ENCODE measurements at regions not wholly inside any gene's neighbourhood (a gene's known extent, or its start where the extent isn't known, plus 50 kb on each side); places are given as distances from the start of the nearest gene placed in this dataset.

- DNase-seq: no peak
Observed at GRCh38 chr5:82839881-82840280, 237.3 kb downstream of the TMEM167A start.

- DNase-seq: no peak
Observed at GRCh38 chr5:82835488-82835887, 241.7 kb downstream of the TMEM167A start.

GRCh38 chr5:82834151-82834550, 243.0 kb downstream of the TMEM167A start:
- DNase-seq: no peak

GRCh38 chr5:82833277-82833676, 243.9 kb downstream of the TMEM167A start:
- no peak for DNase-seq

- DNase-seq: no peak
Observed at GRCh38 chr5:82832445-82832844, 244.7 kb downstream of the TMEM167A start.

GRCh38 chr5:82828211-82828610, 249.0 kb downstream of the TMEM167A start:
- no peak for DNase-seq

GRCh38 chr5:82827651-82828050, 249.5 kb downstream of the TMEM167A start:
- no peak for DNase-seq

GRCh38 chr5:82822634-82822927, 254.6 kb downstream of the TMEM167A start:
- no peak for DNase-seq

- DNase-seq: no peak
Observed at GRCh38 chr5:82821846-82822633, 255.2 kb downstream of the TMEM167A start.

GRCh38 chr5:82820961-82821845, 256.0 kb downstream of the TMEM167A start:
- DNase-seq: no peak

- DNase-seq: no peak
Observed at GRCh38 chr5:82820188-82820587, 257.0 kb downstream of the TMEM167A start.

- no peak for DNase-seq
Observed at GRCh38 chr5:82817897-82818676, 259.1 kb downstream of the TMEM167A start.

GRCh38 chr5:82816926-82817325, 260.3 kb downstream of the TMEM167A start:
- DNase-seq: no peak

- DNase-seq: no peak
Observed at GRCh38 chr5:82815871-82816270, 261.3 kb downstream of the TMEM167A start.

GRCh38 chr5:82813861-82814260, 263.3 kb downstream of the TMEM167A start:
- DNase-seq: no peak

- no peak for DNase-seq
Observed at GRCh38 chr5:82812575-82812974, 264.6 kb downstream of the TMEM167A start.

GRCh38 chr5:82811490-82811889, 265.7 kb downstream of the TMEM167A start:
- no peak for DNase-seq

- DNase-seq: no peak
Observed at GRCh38 chr5:82809420-82810143, 267.6 kb downstream of the TMEM167A start.

GRCh38 chr5:82808960-82809359, 268.2 kb downstream of the TMEM167A start:
- no peak for DNase-seq

GRCh38 chr5:82807021-82807420, 270.2 kb downstream of the TMEM167A start:
- DNase-seq: no peak

- no peak for DNase-seq
Observed at GRCh38 chr5:82806513-82806912, 270.7 kb downstream of the TMEM167A start.

- no peak for DNase-seq
Observed at GRCh38 chr5:82804155-82804690, 273.0 kb downstream of the TMEM167A start.

Data from stimulated activated CD8-positive, alpha-beta memory T cell treated with anti-CD3 and anti-CD28 coated beads, Interleukin-4, amount 100 ng/mL, for 48 hours (primary cell).